Gastrocnemius medialis (tissue), 4 donors: ENCODE measurements at regions not wholly inside any gene's neighbourhood (a gene's known extent, or its start where the extent isn't known, plus 50 kb on each side); places are given as distances from the start of the nearest gene placed in this dataset.

Experiments
- ATAC-seq, 2 donors: fragments of 150-250 bp; one replicate each; pipeline ENCODE4 v1.9.1; 2016
- DNase-seq, 2 donors: peaks; one replicate each; pipeline ENCODE4 v3.0.0-alpha.2; 2019
- H3K27ac ChIP-seq, 4 donors: fragments of 200-600 bp; sonication (generic); 1 replicate in 1 of 4; 2 replicates in 3 of 4; pipeline ENCODE4 v1.5.1; 2016 to 2018; ENCODE audit warnings: mild to moderate bottlenecking in 2 of 4, moderate library complexity in 1 of 4
- H3K27me3 ChIP-seq, 3 donors: fragments of 200-600 bp; sonication (generic) in 2 of 3; 1 replicate in 1 of 3; 2 replicates in 2 of 3; pipeline versions ENCODE4 v1.5.1 to v1.6.0; 2016 to 2019; ENCODE audit warnings: mild to moderate bottlenecking in 1 of 3, moderate library complexity in 1 of 3
- H3K36me3 ChIP-seq, 2 donors: fragments of 200-600 bp; sonication (generic) in 1 of 2; one replicate each; pipeline ENCODE4 v1.5.1; 2017 to 2018
- H3K4me1 ChIP-seq, 2 donors: fragments of 200-600 bp; sonication (generic) in 1 of 2; one replicate each; pipeline ENCODE4 v1.5.1; 2016 to 2017; ENCODE audit warnings: mild to moderate bottlenecking in 2 of 2
- H3K4me3 ChIP-seq, 4 donors: fragments of 200-600 bp; sonication (generic) in 3 of 4; 1 replicate in 1 of 4; 2 replicates in 3 of 4; pipeline ENCODE4 v1.5.1; 2016 to 2019; ENCODE audit warnings: mild to moderate bottlenecking in 2 of 4
- H3K9me3 ChIP-seq, 3 donors: fragments of 200-600 bp; sonication (generic) in 2 of 3; 1 replicate in 1 of 3; 2 replicates in 2 of 3; pipeline ENCODE4 v1.5.1; 2016 to 2019
- POLR2A ChIP-seq, 2 donors: fragments of 450-650 bp; IDR thresholded peaks; one replicate each; pipeline ENCODE4 v1.6.1; 2017; ENCODE audit warnings: antibody characterized with exemption in 2 of 2, mild to moderate bottlenecking in 2 of 2, moderate library complexity in 2 of 2
- in situ Hi-C, 4 donors: fragments of 200-750 bp; cut with MboI; loops; one replicate each; pipeline versions ENCODE4 v1.15.0 to v1.8.0; 2017; ENCODE audit warnings: low sequenced_read_pairs in 4 of 4
- intact Hi-C: fragments of 100-400 bp; cut with DNase I; formaldehyde crosslinking; loops from one replicate; pipeline ENCODE4 v1.15.1; 2023; ENCODE audit warnings: low total_unique reads
- TF ChIP-seq, protein P1 (sequence below), 5 experiments: fragments of 450-650 bp in 3 of 5; fragments of 200-600 bp in 2 of 5; sonication (generic) in 2 of 5; IDR thresholded peaks in 4 of 5; conservative IDR thresholded peaks in 1 of 5; 1 replicate in 4 of 5; 2 replicates in 1 of 5; pipeline ENCODE4 v1.5.1; 2016 to 2019; ENCODE audit warnings: antibody characterized with exemption in 5 of 5, mild to moderate bottlenecking in 3 of 5, moderate library complexity in 3 of 5

DNA sequence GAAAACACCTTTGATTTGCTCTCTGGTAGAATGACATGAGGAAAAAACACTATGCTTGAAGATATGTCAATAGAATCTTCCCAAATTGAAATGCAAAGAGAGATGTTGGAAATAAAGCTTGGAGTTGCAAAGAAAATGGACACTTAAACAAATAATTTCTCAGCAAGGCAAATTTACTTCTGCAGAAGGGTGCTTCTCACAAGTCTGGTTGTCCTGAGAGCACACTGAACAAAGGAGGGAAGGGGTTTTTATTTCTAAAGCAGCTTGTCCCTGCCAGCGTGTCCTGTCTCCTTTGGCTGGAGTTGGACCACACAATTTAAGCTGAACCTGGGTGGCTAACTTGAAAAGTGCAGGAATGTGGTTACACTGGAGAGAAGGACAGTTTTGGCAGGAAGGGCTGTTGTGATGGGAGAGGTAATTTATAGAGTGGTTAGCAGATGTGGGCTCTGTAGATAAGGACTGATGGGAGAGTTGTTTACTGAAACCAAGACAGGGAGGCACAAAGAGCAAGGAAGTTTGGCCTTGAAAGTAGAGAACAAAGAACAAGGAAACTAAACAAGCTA, 454.6 kb upstream of the EYS start:
- H3K36me3 ChIP-seq, result no peaks in the 10 kb centered on the region
- no peaks in the 10 kb centered on the region for H3K9me3 ChIP-seq
- H3K4me1 ChIP-seq, result no peaks in the 10 kb centered on the region
- H3K27ac ChIP-seq, result no peak overlapping the region
- intact Hi-C loops (no loop called here), in situ Hi-C loops (no loop called here)
- ATAC-seq, result no peak
- TF ChIP-seq POLR2A (IDR thresholded peaks at IDR 0.05), result no peak
- no peak for DNase-seq
- no peaks in the 10 kb centered on the region for H3K27me3 ChIP-seq
- H3K4me3 ChIP-seq, result no peak overlapping the region

DNA sequence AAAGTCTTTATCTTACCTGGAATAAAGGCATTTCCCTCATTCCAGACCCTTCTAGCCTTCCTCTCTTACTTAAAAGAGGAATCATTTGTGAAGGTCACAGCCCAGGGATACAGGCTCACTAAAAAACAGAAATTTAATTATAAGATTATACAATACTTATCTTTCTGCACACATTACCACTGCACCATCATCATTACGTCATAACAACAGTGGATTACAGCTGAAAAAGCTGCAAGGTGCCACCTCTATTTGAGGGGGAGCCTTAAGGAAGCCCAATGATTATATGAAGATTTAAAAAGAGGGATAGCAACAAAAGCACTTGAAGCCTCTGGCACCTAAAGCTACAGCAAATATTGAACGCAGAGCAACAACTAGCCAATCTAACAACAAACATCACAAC, 452.9 kb upstream of the EYS start:
- H3K27ac ChIP-seq, result no peak overlapping the region
- no peak overlapping the region for H3K4me3 ChIP-seq
- ATAC-seq (no peak), DNase-seq (no peak)
- H3K4me1 ChIP-seq, result no peaks in the 10 kb centered on the region
- H3K9me3 ChIP-seq, result no peaks in the 10 kb centered on the region
- no peaks in the 10 kb centered on the region for H3K36me3 ChIP-seq
- H3K27me3 ChIP-seq, result no peaks in the 10 kb centered on the region
- intact Hi-C loops, result no loop called here
- TF ChIP-seq, protein P1, sequence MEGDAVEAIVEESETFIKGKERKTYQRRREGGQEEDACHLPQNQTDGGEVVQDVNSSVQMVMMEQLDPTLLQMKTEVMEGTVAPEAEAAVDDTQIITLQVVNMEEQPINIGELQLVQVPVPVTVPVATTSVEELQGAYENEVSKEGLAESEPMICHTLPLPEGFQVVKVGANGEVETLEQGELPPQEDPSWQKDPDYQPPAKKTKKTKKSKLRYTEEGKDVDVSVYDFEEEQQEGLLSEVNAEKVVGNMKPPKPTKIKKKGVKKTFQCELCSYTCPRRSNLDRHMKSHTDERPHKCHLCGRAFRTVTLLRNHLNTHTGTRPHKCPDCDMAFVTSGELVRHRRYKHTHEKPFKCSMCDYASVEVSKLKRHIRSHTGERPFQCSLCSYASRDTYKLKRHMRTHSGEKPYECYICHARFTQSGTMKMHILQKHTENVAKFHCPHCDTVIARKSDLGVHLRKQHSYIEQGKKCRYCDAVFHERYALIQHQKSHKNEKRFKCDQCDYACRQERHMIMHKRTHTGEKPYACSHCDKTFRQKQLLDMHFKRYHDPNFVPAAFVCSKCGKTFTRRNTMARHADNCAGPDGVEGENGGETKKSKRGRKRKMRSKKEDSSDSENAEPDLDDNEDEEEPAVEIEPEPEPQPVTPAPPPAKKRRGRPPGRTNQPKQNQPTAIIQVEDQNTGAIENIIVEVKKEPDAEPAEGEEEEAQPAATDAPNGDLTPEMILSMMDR (IDR thresholded peaks at IDR 0.05 in 4 of 5, conservative IDR thresholded peaks at IDR 0.05 in 1 of 5), result no peak
- TF ChIP-seq POLR2A (IDR thresholded peaks at IDR 0.05), result no peak
- in situ Hi-C loops, result no loop called here

DNA sequence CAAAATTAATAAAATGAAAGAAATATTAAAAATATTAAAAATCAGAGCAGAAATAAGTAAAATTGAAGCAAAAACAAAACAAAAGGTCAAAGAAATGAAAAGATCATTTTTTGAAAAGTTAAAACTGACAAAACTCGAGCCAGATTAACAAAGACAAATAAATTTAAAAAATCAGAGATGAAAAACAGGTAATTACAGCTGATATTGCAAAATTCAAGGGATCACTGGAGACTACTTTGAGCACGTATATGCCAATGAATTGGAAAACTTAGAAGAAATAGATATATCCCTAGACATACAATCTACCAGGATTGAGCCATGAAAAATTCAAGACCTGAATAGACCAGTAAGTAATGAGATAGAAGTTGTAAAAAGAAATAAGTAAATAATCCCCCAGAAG, 446.2 kb upstream of the EYS start:
- Histone ChIP-seq H3K9me3 (no peaks in the 10 kb centered on the region), H3K27me3 (no peaks in the 10 kb centered on the region), H3K4me1 (no peaks in the 10 kb centered on the region), H3K4me3 (no peak overlapping the region), H3K27ac (no peak overlapping the region), H3K36me3 (no peaks in the 10 kb centered on the region)
- intact Hi-C loops, result no loop called here
- in situ Hi-C loops, result no loop called here
- ATAC-seq (no peak), DNase-seq (no peak)
- TF ChIP-seq, protein P1 (IDR thresholded peaks at IDR 0.05 in 4 of 5, conservative IDR thresholded peaks at IDR 0.05 in 1 of 5), result no peak
- TF ChIP-seq POLR2A (IDR thresholded peaks at IDR 0.05), result no peak

DNA sequence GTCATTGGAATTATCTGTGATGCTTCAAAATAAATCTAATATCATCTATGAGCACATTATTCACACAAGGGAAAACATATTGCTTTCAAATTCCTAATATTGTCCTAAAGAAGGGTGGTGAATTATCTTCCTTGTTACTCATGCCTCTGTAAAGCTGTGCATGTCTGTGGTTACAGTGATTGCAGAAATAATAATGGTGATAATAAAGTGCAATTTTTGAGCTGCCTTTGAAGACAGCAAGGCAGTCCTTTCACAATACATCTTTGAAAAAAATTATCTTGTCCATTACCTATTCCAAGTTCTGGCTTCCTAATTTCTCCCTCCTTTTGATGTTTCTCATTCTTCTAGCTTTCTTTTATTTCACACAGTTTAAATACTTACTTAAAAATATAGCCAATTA, 442.1 kb upstream of the EYS start:
- in situ Hi-C loops, result no loop called here
- Histone ChIP-seq H3K4me1 (no peaks in the 10 kb centered on the region), H3K4me3 (no peak overlapping the region), H3K27me3 (no peaks in the 10 kb centered on the region), H3K27ac (no peak overlapping the region), H3K36me3 (no peaks in the 10 kb centered on the region), H3K9me3 (no peaks in the 10 kb centered on the region)
- TF ChIP-seq POLR2A (IDR thresholded peaks at IDR 0.05), result no peak
- TF ChIP-seq, protein P1 (IDR thresholded peaks at IDR 0.05 in 4 of 5, conservative IDR thresholded peaks at IDR 0.05 in 1 of 5), result no peak
- intact Hi-C loops, result no loop called here
- ATAC-seq (no peak), DNase-seq (no peak)

DNA sequence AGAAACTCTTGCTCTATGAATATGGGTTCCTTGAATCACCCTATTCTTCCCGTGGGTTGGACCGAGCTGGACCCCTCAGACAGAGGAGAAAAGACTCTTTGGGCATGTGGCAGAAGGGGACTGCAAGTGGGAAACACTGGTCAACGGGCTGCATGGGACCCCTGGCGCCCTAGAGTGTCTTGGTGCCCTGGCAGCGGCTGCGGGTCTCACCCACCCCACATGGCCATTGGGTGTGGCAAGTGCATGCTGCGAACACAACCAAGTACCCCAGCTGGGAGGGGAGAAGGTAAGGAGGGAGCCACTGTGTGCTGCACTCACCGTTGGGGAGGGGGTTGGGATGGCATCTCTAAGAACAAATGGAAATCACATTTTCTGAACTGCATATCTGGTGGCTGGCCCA, 438.8 kb upstream of the EYS start:
- in situ Hi-C loops, result no loop called here
- DNase-seq (no peak), ATAC-seq (no peak)
- no peaks in the 10 kb centered on the region for H3K36me3 ChIP-seq
- intact Hi-C loops, result no loop called here
- H3K27me3 ChIP-seq, result no peaks in the 10 kb centered on the region
- no peak overlapping the region for H3K4me3 ChIP-seq
- H3K9me3 ChIP-seq, result no peaks in the 10 kb centered on the region
- TF ChIP-seq POLR2A (IDR thresholded peaks at IDR 0.05), result no peak
- TF ChIP-seq, protein P1 (IDR thresholded peaks at IDR 0.05 in 4 of 5, conservative IDR thresholded peaks at IDR 0.05 in 1 of 5), result no peak
- no peak overlapping the region for H3K27ac ChIP-seq
- H3K4me1 ChIP-seq, result no peaks in the 10 kb centered on the region
